GM23338 (cell line): ENCODE measurements at regions not wholly inside any gene's neighbourhood (a gene's known extent, or its start where the extent isn't known, plus 50 kb on each side); places are given as distances from the start of the nearest gene placed in this dataset.

Experiments
- ATAC-seq: fragments of 200-7000 bp; cut with Tn5 transposase; 3 replicates; pipeline ENCODE4 v1.9.1; 2020
- DNase-seq: peaks from one replicate; pipeline ENCODE4 v3.0.0-alpha.2; 2015; ENCODE audit warnings: low spot score
- H2AFZ ChIP-seq: fragments of 200-600 bp; sonication (generic); 2 replicates; pipeline ENCODE4 v1.8.0; 2016; ENCODE audit warnings: antibody characterized with exemption, mild to moderate bottlenecking, moderate library complexity
- H3F3A ChIP-seq: fragments of 200-600 bp; sonication (generic); replicated peaks from 2 replicates; pipeline ENCODE4 v1.8.0; 2017; ENCODE audit warnings: antibody characterized with exemption, mixed run types, low read depth
- H3K27ac ChIP-seq: fragments of 200-600 bp; sonication (generic); 2 replicates; pipeline ENCODE4 v1.6.1; 2016; ENCODE audit warnings: low read depth
- H3K27me3 ChIP-seq: fragments of 200-600 bp; sonication (generic); 2 replicates; pipeline ENCODE4 v1.8.0; 2016; ENCODE audit warnings: mild to moderate bottlenecking, mixed run types, moderate library complexity; ENCODE audit not compliant: insufficient read depth
- H3K36me3 ChIP-seq: fragments of 200-600 bp; sonication (generic); 2 replicates; pipeline ENCODE4 v1.8.0; 2016; ENCODE audit warnings: mild to moderate bottlenecking; ENCODE audit not compliant: insufficient read depth
- H3K4me1 ChIP-seq: fragments of 200-600 bp; sonication (generic); 2 replicates; pipeline ENCODE4 v1.8.0; 2016; ENCODE audit warnings: mild to moderate bottlenecking, moderate library complexity; ENCODE audit not compliant: insufficient read depth
- H3K4me2 ChIP-seq: fragments of 200-600 bp; sonication (generic); 2 replicates; pipeline ENCODE4 v1.7.1; 2017; ENCODE audit warnings: mixed run types
- H3K4me3 ChIP-seq: fragments of 200-600 bp; sonication (generic); 2 replicates; pipeline ENCODE4 v1.6.1; 2016; ENCODE audit warnings: mixed run types
- H3K79me2 ChIP-seq: fragments of 200-600 bp; sonication (generic); replicated peaks from 2 replicates; pipeline ENCODE4 v1.8.0; 2017; ENCODE audit warnings: mild to moderate bottlenecking; ENCODE audit not compliant: insufficient read depth
- H3K9me2 ChIP-seq: fragments of 200-600 bp; sonication (generic); 2 replicates; pipeline ENCODE4 v1.8.0; 2017; ENCODE audit not compliant: insufficient read depth
- H4K20me1 ChIP-seq: fragments of 200-600 bp; sonication (generic); replicated peaks from 2 replicates; pipeline ENCODE4 v1.8.0; 2017; ENCODE audit warnings: mild to moderate bottlenecking; ENCODE audit not compliant: insufficient read depth
- H3K27ac Mint-ChIP-seq: 2 replicates; pipeline ENCODE4 v1.8.0; 2020; ENCODE audit warnings: inconsistent platforms, mild to moderate bottlenecking, moderate library complexity, mixed read lengths
- H3K27me3 Mint-ChIP-seq: 3 replicates; pipeline ENCODE4 v1.8.0; 2022; ENCODE audit warnings: low read depth, mild to moderate bottlenecking, moderate library complexity, mixed read lengths, inconsistent platforms; ENCODE audit not compliant: insufficient read depth, poor library complexity
- H3K36me3 Mint-ChIP-seq: 3 replicates; pipeline ENCODE4 v1.8.0; 2021; ENCODE audit warnings: low read depth, mild to moderate bottlenecking, inconsistent platforms, moderate library complexity, mixed read lengths
- H3K4me1 Mint-ChIP-seq: 3 replicates; pipeline ENCODE4 v1.8.0; 2020; ENCODE audit warnings: mild to moderate bottlenecking, inconsistent platforms, mixed read lengths
- H3K4me3 Mint-ChIP-seq: 3 replicates; pipeline ENCODE4 v1.8.0; 2021; ENCODE audit warnings: moderate library complexity, mild to moderate bottlenecking, inconsistent platforms, mixed read lengths
- H3K9me3 Mint-ChIP-seq: 3 replicates; pipeline ENCODE4 v1.8.0; 2020; ENCODE audit warnings: moderate library complexity, mild to moderate bottlenecking, inconsistent platforms, mixed read lengths
- CREB1 ChIP-seq: fragments of 250-450 bp; sonication (Bioruptor Pico); IDR thresholded peaks from 2 replicates; pipeline ENCODE4 v1.5.0; 2020; ENCODE audit warnings: low read depth, mild to moderate bottlenecking, moderate library complexity
- EZH2 ChIP-seq: fragments of 200-600 bp; sonication (generic); IDR thresholded peaks from one replicate; pipeline ENCODE4 v1.8.0; 2017; ENCODE audit warnings: antibody characterized with exemption, mild to moderate bottlenecking, low read depth; ENCODE audit not compliant: unreplicated experiment
- EZH2phosphoT487 ChIP-seq: fragments of 200-600 bp; sonication (generic); IDR thresholded peaks from one replicate; pipeline ENCODE4 v1.8.1; 2018; ENCODE audit warnings: antibody characterized with exemption; ENCODE audit not compliant: unreplicated experiment
- JUNB ChIP-seq: IDR thresholded peaks from one replicate; pipeline ENCODE4 v1.6.1; 2016; ENCODE audit warnings: antibody characterized with exemption; ENCODE audit not compliant: unreplicated experiment
- NANOG ChIP-seq: IDR thresholded peaks from 2 replicates; pipeline ENCODE4 v1.6.1; 2016; ENCODE audit warnings: antibody characterized with exemption, borderline replicate concordance
- POLR2AphosphoS5 ChIP-seq: IDR thresholded peaks from 2 replicates; pipeline ENCODE4 v1.6.1; 2016; ENCODE audit warnings: antibody characterized with exemption, low read depth
- STAT1 ChIP-seq: IDR thresholded peaks from one replicate; pipeline ENCODE4 v1.6.1; 2016; ENCODE audit warnings: antibody characterized with exemption; ENCODE audit not compliant: unreplicated experiment
- ZNF114 ChIP-seq: fragments of 250-450 bp; sonication (Bioruptor Pico); IDR thresholded peaks from 2 replicates; pipeline ENCODE4 v1.5.0; 2020; ENCODE audit warnings: mild to moderate bottlenecking, moderate library complexity
- ZNF331 ChIP-seq: fragments of 250-450 bp; sonication (Bioruptor Pico); IDR thresholded peaks from 2 replicates; pipeline ENCODE4 v1.5.0; 2020; ENCODE audit warnings: low read depth, mild to moderate bottlenecking, moderate library complexity
- TF ChIP-seq, protein P1 (sequence below): IDR thresholded peaks from 2 replicates; pipeline ENCODE4 v1.6.1; 2016; ENCODE audit warnings: antibody characterized with exemption
- TF ChIP-seq, protein P2 (sequence below), 2 experiments: fragments of 200-600 bp in 1 of 2; sonication (generic) in 1 of 2; conservative IDR thresholded peaks; 2 replicates each; pipeline versions ENCODE4 v1.5.1 to v1.6.1; 2016 to 2017; ENCODE audit warnings: antibody characterized with exemption in 2 of 2, low read depth in 2 of 2, mild to moderate bottlenecking in 2 of 2, moderate library complexity in 1 of 2
- TF ChIP-seq, protein P3 (sequence below): fragments of 250-450 bp; sonication (Bioruptor Pico); IDR thresholded peaks from 2 replicates; pipeline ENCODE4 v1.5.0; 2020; ENCODE audit warnings: mild to moderate bottlenecking, moderate library complexity

DNA sequence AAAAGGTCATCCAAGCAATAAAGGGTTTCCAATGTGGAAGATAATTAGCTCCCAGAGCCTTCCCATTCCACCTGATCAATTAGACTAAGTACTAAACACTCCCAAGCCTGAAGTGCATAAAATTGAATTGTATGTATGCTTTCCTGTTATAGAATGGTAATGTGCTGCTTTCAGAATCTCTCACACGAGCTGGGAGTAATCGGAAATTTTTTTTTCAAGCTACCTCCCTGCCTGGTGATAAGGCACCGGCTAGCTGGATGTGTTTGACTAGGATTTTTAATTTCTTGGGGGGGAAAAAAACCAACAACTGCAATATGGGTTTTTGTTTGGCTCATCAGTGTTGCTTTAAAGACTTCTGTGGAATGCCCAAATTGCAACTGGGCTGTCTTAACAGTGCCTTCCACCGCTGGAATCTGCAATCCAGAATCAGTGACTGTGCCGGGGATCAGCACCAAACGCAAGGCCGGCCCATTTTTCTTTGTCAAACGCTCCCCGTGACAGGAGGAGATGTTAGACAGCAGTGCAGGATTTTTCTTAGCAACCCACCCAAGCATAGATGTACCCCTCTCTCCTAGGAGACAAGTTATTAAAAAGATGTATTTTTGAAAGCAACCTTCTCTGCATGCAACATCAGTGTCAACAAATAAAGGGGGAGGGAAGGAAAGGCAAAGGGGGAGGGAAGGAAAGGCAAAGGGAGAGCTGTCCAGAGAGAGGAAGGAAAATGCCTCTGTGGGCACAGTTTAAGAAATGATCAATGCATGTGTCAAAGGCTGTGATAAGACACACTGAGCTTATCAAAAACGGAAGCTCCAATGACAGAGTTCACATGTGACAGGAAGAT lies 387.2 kb downstream of the NPIPA8 start (continued):
- TF ChIP-seq, protein P1, sequence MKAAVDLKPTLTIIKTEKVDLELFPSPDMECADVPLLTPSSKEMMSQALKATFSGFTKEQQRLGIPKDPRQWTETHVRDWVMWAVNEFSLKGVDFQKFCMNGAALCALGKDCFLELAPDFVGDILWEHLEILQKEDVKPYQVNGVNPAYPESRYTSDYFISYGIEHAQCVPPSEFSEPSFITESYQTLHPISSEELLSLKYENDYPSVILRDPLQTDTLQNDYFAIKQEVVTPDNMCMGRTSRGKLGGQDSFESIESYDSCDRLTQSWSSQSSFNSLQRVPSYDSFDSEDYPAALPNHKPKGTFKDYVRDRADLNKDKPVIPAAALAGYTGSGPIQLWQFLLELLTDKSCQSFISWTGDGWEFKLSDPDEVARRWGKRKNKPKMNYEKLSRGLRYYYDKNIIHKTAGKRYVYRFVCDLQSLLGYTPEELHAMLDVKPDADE = no peak
- TF ChIP-seq ZNF114 (CRISPR knock-in tag) (no peak), STAT1 (no peak), ZNF331 (CRISPR knock-in tag) (no peak), CREB1 (CRISPR knock-in tag) (no peak), EZH2phosphoT487 (no peak)

DNA sequence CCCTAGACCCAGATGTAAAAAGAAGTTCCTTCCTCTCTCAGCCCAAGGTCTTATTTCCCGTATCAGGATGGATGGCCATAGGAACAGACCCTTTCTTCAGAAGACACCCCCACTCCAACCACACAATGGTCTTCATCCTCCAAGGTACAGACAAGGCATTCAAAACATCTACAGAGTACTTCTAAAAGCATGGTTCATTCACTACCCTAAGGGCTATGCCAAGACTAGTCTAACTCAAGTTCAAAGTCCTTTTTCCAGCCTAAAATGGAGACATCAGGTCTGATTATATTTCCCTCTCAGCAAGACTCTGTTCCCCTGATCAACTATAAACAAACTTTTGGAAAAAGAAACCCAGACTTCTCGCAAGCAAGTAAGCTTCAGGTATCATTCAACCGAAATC lies 388.9 kb downstream of the NPIPA8 start:
- no peak overlapping the region for H3K27ac ChIP-seq
- Mint-ChIP-seq H3K36me3 (peaks cover 5% of the 10 kb centered on the region; the same call in 1 of the 3 replicates), H3K4me3 (no peak overlapping the region), H3K27ac (no peak overlapping the region), H3K4me1 (peaks cover 17% of the 10 kb centered on the region), H3K27me3 (no peaks in the 10 kb centered on the region), H3K9me3 (peaks cover 5% of the 10 kb centered on the region; the same call in 2 of the 3 replicates)
- no peaks in the 10 kb centered on the region for H3K79me2 ChIP-seq
- H3K27me3 ChIP-seq = no peaks in the 10 kb centered on the region
- H3K4me2 ChIP-seq = no peak overlapping the region
- peaks cover 12% of the 10 kb centered on the region; the same call in 1 of the 2 replicates for H3K4me1 ChIP-seq
- no peaks in the 10 kb centered on the region; the same call in 1 of the 2 replicates for H3F3A ChIP-seq
- H2AFZ ChIP-seq = no peak overlapping the region
- no peaks in the 10 kb centered on the region; the same call in none of the 2 replicates for H3K9me2 ChIP-seq
- no peaks in the 10 kb centered on the region for H4K20me1 ChIP-seq
- ATAC-seq (no peak), DNase-seq (no peak)
- no peak overlapping the region for H3K4me3 ChIP-seq
- H3K36me3 ChIP-seq = no peaks in the 10 kb centered on the region
- TF ChIP-seq, protein P2, sequence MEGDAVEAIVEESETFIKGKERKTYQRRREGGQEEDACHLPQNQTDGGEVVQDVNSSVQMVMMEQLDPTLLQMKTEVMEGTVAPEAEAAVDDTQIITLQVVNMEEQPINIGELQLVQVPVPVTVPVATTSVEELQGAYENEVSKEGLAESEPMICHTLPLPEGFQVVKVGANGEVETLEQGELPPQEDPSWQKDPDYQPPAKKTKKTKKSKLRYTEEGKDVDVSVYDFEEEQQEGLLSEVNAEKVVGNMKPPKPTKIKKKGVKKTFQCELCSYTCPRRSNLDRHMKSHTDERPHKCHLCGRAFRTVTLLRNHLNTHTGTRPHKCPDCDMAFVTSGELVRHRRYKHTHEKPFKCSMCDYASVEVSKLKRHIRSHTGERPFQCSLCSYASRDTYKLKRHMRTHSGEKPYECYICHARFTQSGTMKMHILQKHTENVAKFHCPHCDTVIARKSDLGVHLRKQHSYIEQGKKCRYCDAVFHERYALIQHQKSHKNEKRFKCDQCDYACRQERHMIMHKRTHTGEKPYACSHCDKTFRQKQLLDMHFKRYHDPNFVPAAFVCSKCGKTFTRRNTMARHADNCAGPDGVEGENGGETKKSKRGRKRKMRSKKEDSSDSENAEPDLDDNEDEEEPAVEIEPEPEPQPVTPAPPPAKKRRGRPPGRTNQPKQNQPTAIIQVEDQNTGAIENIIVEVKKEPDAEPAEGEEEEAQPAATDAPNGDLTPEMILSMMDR (conservative IDR thresholded peaks at IDR 0.05; ENCODE audit: low read depth in 2 of 2) = no peak
- TF ChIP-seq CREB1 (CRISPR knock-in tag) (no peak), ZNF331 (CRISPR knock-in tag) (no peak), POLR2AphosphoS5 (no peak), JUNB (no peak), EZH2phosphoT487 (no peak), NANOG (no peak), ZNF114 (CRISPR knock-in tag) (no peak), STAT1 (no peak), EZH2 (no peak)
- TF ChIP-seq, protein P1 = no peak
- TF ChIP-seq, protein P3, sequence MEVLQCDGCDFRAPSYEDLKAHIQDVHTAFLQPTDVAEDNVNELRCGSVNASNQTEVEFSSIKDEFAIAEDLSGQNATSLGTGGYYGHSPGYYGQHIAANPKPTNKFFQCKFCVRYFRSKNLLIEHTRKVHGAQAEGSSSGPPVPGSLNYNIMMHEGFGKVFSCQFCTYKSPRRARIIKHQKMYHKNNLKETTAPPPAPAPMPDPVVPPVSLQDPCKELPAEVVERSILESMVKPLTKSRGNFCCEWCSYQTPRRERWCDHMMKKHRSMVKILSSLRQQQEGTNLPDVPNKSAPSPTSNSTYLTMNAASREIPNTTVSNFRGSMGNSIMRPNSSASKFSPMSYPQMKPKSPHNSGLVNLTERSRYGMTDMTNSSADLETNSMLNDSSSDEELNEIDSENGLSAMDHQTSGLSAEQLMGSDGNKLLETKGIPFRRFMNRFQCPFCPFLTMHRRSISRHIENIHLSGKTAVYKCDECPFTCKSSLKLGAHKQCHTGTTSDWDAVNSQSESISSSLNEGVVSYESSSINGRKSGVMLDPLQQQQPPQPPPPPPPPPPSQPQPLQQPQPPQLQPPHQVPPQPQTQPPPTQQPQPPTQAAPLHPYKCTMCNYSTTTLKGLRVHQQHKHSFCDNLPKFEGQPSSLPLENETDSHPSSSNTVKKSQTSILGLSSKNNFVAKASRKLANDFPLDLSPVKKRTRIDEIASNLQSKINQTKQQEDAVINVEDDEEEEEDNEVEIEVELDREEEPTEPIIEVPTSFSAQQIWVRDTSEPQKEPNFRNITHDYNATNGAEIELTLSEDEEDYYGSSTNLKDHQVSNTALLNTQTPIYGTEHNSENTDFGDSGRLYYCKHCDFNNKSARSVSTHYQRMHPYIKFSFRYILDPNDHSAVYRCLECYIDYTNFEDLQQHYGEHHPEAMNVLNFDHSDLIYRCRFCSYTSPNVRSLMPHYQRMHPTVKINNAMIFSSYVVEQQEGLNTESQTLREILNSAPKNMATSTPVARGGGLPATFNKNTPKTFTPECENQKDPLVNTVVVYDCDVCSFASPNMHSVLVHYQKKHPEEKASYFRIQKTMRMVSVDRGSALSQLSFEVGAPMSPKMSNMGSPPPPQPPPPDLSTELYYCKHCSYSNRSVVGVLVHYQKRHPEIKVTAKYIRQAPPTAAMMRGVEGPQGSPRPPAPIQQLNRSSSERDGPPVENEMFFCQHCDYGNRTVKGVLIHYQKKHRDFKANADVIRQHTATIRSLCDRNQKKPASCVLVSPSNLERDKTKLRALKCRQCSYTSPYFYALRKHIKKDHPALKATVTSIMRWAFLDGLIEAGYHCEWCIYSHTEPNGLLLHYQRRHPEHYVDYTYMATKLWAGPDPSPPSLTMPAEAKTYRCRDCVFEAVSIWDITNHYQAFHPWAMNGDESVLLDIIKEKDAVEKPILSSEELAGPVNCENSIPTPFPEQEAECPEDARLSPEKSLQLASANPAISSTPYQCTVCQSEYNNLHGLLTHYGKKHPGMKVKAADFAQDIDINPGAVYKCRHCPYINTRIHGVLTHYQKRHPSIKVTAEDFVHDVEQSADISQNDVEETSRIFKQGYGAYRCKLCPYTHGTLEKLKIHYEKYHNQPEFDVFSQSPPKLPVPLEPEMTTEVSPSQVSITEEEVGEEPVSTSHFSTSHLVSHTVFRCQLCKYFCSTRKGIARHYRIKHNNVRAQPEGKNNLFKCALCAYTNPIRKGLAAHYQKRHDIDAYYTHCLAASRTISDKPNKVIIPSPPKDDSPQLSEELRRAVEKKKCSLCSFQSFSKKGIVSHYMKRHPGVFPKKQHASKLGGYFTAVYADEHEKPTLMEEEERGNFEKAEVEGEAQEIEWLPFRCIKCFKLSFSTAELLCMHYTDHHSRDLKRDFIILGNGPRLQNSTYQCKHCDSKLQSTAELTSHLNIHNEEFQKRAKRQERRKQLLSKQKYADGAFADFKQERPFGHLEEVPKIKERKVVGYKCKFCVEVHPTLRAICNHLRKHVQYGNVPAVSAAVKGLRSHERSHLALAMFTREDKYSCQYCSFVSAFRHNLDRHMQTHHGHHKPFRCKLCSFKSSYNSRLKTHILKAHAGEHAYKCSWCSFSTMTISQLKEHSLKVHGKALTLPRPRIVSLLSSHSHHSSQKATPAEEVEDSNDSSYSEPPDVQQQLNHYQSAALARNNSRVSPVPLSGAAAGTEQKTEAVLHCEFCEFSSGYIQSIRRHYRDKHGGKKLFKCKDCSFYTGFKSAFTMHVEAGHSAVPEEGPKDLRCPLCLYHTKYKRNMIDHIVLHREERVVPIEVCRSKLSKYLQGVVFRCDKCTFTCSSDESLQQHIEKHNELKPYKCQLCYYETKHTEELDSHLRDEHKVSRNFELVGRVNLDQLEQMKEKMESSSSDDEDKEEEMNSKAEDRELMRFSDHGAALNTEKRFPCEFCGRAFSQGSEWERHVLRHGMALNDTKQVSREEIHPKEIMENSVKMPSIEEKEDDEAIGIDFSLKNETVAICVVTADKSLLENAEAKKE (CRISPR knock-in tag) = no peak
